ENCODE measurements at regions not wholly inside any gene's neighbourhood (a gene's known extent, or its start where the extent isn't known, plus 50 kb on each side); places are given as distances from the start of the nearest gene placed in this dataset.
A peak's percentile ranks its signal among the peaks of the same experiment; 100 is the strongest.

DNA sequence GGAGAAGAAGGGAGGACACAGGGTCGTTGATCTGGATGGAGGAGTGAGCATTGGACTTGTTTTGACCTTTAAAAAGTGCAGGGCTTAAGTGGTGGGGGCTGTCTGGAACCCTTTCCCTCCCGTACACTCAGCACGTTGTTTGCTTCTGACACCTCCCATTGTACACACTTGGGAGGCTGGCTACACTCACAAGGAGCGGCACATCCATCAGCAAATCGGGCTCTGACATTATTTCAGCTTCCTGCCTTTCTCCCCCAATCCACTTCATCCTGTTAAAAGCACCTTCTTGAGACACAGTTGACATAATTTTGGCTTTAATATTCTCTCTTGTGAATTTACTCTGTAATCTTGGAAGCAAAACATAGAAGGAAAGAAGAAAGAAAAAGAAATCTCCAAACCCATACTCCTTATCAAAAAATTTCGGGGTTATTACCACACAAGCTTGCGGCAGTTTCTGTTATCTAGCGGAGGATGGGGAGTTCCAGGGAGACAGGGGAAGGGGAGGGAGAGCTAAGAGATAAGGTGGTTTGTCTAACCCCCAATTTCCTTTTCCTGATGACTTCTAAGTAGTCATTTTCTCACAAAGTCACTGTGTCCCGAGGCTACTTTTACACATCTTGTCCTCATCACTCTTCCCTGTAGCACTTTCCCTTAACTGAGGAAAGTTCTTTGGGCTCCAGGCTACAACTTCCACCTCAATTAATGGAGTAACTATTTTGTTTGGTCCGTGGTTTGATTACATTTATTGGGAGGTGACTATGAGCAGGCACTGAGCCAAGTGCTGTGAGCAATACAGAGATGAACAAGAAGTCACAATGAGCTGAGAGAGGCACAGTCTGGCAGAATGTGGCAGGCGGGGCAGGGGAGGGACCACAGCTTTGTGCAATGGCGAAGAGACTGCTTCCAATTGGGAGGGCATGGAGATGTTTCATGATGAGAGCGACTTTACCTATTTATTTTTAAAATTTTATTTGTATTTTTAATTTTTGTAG, 240.1 kb upstream of the MEX3C start:
- DNase-seq: no peak
- intact Hi-C loops (cut with DNase I): no loop called here
- no peak for ATAC-seq (ENCODE audit: poor library complexity)

- intact Hi-C loops (cut with DNase I): no loop called here
- DNase-seq: no peak
Observed at GRCh38 chr18:51438797-51439350, 241.4 kb upstream of the MEX3C start.

GRCh38 chr18:51442012-51442411, 244.5 kb upstream of the MEX3C start:
- ATAC-seq (ENCODE audit: poor library complexity) (no peak), DNase-seq (no peak)
- intact Hi-C loops (cut with DNase I): no loop called here

More at GRCh38 chr18:51438797-51439350, 241.4 kb upstream of the MEX3C start:
- no peak for ATAC-seq (ENCODE audit: poor library complexity)

DNA sequence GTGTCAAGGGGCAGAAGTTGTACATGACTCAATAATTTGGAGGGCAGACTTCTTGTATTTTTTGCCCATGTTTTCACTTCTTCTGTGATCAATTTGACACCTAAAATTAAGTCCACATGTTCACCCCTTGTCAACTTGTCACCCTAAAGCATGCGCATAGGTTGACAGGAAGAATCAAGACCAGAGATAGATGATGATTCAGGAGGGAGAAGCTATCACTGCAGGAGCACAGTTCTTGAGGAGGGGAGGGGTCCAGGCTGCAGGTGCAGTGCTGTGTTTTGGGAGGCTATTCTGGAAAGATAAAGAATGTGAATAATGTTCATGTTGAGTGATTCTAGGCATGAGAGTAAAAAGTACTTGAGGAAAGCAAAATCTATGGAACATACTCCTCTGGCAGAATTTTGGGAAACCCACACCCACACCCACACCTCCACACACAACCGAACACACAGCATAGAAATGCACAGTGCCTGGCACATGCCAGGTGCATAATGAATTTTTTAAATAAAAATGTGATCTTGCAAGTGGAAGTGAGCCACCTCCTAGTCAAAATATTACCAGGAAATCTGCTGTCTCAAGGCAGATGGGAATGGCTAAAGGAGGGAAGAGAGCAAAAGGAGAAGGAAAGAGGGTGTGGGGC, 249.2 kb upstream of the MEX3C start:
- no peak for ATAC-seq (ENCODE audit: poor library complexity)
- intact Hi-C loops (cut with DNase I): no loop called here
- no peak for DNase-seq

GRCh38 chr18:51447351-51448342, 250.2 kb upstream of the MEX3C start:
- peak; percentile 45 for DNase-seq
- intact Hi-C loops (cut with DNase I): no loop called here
- ATAC-seq (ENCODE audit: poor library complexity): peak; percentile 89

DNA sequence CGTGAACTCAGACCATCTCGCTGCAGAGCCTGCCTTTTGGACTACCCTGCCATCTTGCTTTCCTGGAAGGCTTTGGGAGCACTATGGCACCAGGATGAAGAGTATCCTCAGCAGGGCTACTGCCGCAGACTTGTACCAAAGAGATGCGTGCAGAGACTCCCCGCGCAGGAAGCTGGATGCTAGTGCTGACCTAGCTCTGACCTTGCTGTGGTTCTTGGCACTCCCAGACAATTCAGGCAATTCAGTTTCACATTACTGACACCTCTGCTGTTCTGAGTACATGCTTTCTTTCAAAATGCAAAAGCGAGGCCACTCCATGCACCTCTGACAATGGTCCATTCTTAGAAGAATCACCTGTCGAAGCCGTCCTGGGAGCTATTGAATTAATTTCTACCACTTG, 251.5 kb upstream of the MEX3C start:
- peak; percentile 74 for ATAC-seq (ENCODE audit: poor library complexity)
- intact Hi-C loops (cut with DNase I): no loop called here

DNA sequence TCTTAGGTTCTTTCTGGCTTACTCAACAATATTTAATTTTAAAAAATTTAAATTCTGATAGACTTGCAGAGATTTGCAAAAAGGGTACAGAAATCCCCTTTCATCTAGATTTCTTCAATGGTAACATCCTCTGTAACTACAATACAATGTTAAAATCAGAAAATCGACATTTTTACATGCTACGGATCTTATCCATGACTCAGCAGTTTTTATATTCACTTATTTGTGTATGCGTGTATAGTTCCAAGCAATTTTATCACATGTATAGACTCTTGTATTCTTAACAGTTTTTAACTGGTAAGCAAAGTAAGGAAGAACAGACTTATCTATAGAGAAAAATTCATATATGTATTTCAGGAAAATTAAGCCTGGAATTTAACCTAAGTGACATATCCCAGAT, 256.1 kb upstream of the MEX3C start:
- no peak for DNase-seq
- no peak for ATAC-seq (ENCODE audit: poor library complexity)
- intact Hi-C loops (cut with DNase I): no loop called here

More for the DNA sequence above, 251.5 kb upstream of the MEX3C start:
- no peak for DNase-seq

DNA sequence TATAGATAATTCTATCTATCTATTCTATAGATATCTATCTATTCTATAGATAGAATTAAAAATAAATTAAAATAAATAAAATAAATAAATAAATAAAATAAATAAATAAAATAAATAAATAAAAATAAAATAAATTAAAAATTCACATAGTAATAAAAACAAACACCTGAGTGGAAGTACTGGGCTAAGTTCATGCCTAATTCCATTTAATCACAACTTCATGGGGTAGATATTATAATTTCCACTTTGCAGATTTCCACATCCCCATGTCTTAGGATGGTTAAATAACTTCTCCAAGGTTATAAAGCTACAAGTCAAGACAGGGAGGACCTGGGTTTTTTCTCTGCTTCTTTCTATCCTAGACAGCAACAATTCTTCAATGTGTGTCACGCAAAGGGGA, 261.4 kb upstream of the MEX3C start:
- no peak for ATAC-seq (ENCODE audit: poor library complexity)
- intact Hi-C loops (cut with DNase I): no loop called here
- no peak for DNase-seq

DNA sequence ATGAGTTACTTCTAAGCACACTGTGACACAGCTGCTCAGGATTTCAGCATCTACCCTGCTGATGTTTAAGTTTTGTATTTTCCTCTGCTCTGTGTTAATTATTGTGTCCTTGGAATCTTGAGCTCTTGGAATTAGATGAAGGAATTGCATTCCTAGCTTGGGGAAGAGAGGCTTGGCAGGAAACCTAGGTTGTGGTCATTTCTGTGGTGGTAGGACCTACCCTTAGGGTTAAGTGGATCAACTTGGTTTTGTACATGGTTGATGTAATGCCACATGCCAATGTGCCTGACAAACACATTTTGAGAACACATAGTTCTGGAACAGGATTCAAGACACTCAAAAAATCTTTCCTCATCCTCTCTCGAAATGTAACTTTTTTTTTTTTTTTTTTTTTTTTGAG, 264.5 kb upstream of the MEX3C start:
- ATAC-seq (ENCODE audit: poor library complexity): no peak
- DNase-seq: no peak
- intact Hi-C loops (cut with DNase I): no loop called here

DNA sequence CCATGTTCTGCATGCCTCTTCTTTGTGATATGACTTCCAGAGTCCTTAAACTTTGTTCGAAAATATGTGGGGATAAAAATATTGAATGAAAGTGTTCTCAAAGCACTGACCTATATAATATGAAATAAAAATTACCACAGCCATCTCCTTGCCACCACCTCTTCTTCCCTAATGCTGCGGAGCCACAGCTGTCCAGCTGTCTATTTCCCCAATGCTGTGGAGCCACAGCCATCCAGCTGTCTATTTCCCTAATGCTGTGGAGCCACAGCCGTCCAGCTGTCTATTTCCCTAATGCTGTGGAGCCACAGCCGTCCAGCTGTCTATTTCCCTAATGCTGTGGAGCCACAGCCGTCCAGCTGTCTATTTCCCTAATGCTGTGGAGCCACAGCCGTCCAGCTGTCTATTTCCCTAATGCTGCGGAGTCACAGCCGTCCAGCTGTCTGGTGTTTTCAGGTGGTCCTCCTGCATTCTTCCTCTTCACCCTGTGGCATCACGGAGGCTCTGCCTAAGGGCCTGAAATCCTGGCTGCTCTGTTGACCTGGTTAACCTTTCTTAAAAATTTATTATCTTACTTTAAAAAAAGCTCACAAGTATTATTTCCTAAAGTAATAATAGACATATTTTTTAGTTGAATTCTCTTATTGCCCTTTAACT, 266.1 kb upstream of the MEX3C start:
- no peak for DNase-seq
- intact Hi-C loops (cut with DNase I): no loop called here

DNA sequence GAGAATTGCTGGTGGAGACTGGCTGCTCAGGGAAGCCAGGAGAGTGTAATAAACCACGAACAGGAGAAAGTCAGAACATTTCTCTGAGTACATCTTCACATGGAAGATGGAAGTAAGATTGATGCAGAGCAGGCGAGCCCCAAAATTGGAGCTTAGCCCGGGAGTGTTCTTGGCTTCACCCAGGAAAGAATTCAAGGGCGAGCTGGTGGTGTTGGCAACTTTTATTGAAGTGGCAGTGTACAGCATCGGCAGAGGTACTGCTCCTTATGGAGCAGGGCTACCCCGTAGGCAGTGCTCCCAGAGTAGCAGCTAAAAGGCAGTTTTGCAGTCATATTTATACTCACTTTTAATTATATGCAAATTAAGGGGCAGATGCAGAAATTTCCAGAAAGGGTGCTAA, 281.4 kb upstream of the MEX3C start:
- intact Hi-C loops (cut with DNase I): no loop called here
- no peak for DNase-seq
- peak; percentile 69 for ATAC-seq (ENCODE audit: poor library complexity)

More for the DNA sequence above, 266.1 kb upstream of the MEX3C start:
- ATAC-seq (ENCODE audit: poor library complexity): no peak

GRCh38 chr18:51479736-51480135, 282.3 kb upstream of the MEX3C start:
- DNase-seq (no peak), ATAC-seq (ENCODE audit: poor library complexity) (no peak)
- intact Hi-C loops (cut with DNase I): no loop called here

DNA sequence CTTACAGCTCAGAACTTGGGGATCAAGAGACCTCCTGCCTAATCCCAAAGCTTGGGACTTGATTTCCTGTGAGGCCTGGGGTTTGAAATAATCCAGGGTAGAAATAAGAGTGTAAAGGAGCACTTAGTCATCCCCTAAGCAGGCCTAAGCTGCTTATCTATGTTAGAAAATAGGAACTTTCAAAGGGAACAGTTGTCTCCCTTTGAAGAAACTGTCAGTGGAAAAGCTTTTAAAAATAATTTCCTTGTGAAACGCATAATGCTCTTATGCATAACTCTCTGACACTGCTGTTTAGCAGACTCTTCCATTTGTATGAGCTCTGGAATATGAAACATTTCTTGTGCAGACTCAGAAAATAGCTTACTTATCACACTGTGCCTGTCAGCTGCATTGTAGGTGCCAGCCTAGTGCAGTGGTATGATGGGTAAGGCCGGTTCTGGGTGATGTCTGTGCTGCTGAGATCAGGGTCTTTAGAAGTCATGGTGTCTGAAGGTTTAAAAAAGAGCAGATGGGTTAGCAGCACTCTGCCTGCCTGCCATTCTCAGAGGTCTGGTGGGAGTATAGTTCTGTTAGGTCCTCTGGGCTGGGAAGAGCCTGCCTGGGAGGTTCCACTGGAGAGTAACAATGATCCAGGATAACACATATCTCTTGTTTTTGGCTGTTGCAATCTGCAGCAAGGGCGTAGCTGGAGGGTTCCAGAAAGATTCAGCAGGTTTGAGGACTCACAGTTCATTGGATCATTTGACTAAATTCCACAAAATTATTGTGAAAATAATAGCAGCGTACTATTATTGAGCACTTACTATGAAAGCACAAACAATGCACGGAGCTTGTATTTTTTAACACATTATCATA, 283.2 kb upstream of the MEX3C start:
- intact Hi-C loops (cut with DNase I): no loop called here
- ATAC-seq (ENCODE audit: poor library complexity) (peak; percentile 86), DNase-seq (no peak)

GRCh38 chr18:51486735-51487366, 289.4 kb upstream of the MEX3C start:
- ATAC-seq (ENCODE audit: poor library complexity) (no peak), DNase-seq (no peak)
- intact Hi-C loops (cut with DNase I): no loop called here

DNA sequence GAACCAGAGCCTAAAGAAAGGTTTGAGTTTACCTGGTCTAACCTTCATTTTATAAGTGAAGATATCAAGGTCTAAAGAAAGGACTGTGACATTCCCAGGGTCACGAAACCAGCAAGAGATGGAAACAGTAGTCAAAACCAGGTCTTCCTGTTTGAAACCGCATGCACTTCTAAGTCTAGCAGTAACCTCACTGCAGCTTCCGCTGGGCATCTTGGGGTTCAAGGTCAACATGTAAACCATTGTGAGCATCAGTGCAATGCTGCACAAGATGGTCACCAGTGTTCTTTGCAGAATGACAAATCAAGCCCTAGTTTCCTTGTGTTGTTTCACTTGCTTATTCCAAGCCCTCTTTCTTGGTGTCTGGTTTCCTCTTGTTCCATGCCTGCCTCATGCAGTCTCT, 292.9 kb upstream of the MEX3C start:
- ATAC-seq (ENCODE audit: poor library complexity) (no peak), DNase-seq (no peak)
- intact Hi-C loops (cut with DNase I): no loop called here

- DNase-seq: no peak
Observed at GRCh38 chr18:51490860-51491259, 293.4 kb upstream of the MEX3C start.

More at GRCh38 chr18:51490860-51491259, 293.4 kb upstream of the MEX3C start:
- no peak for ATAC-seq (ENCODE audit: poor library complexity)
- intact Hi-C loops (cut with DNase I): no loop called here
